ENCODE measurements at regions not wholly inside any gene's neighbourhood (a gene's known extent, or its start where the extent isn't known, plus 50 kb on each side); places are given as distances from the start of the nearest gene placed in this dataset.

- DNase-seq (ENCODE audit: low spot score) = no peak
Measured at GRCh38 chr5:61790678-61791077, 458.6 kb downstream of the ZSWIM6 start.

GRCh38 chr5:61796773-61797172 lies 464.7 kb downstream of the ZSWIM6 start:
- no peak for DNase-seq (ENCODE audit: low spot score)

- no peak for DNase-seq (ENCODE audit: low spot score)
Measured at GRCh38 chr5:61800450-61800849, 468.4 kb downstream of the ZSWIM6 start.

GRCh38 chr5:61801174-61801573 lies 469.1 kb downstream of the ZSWIM6 start:
- DNase-seq (ENCODE audit: low spot score) = no peak

- DNase-seq (ENCODE audit: low spot score) = no peak
Measured at GRCh38 chr5:61802456-61802855, 470.4 kb downstream of the ZSWIM6 start.

- no peak for DNase-seq (ENCODE audit: low spot score)
Measured at GRCh38 chr5:61805101-61805500, 473.0 kb downstream of the ZSWIM6 start.

- DNase-seq (ENCODE audit: low spot score) = no peak
Measured at GRCh38 chr5:61806491-61807020, 474.5 kb downstream of the ZSWIM6 start.

- no peak for DNase-seq (ENCODE audit: low spot score)
Measured at GRCh38 chr5:61808091-61808490, 476.0 kb downstream of the ZSWIM6 start.

- DNase-seq (ENCODE audit: low spot score) = no peak
Measured at GRCh38 chr5:61808909-61809308, 476.9 kb downstream of the ZSWIM6 start.

GRCh38 chr5:61809651-61810050 lies 477.6 kb downstream of the ZSWIM6 start:
- no peak for DNase-seq (ENCODE audit: low spot score)

GRCh38 chr5:61811052-61811451 lies 479.0 kb downstream of the ZSWIM6 start:
- DNase-seq (ENCODE audit: low spot score) = no peak

- DNase-seq (ENCODE audit: low spot score) = no peak
Measured at GRCh38 chr5:61813361-61813760, 481.3 kb downstream of the ZSWIM6 start.

- DNase-seq (ENCODE audit: low spot score) = no peak
Measured at GRCh38 chr5:61815339-61815738, 483.3 kb downstream of the ZSWIM6 start.

- DNase-seq (ENCODE audit: low spot score) = no peak
Measured at GRCh38 chr5:61816146-61816545, 484.1 kb downstream of the ZSWIM6 start.

GRCh38 chr5:61816585-61817450 lies 484.8 kb downstream of the ZSWIM6 start:
- no peak for DNase-seq (ENCODE audit: low spot score)

- no peak for DNase-seq (ENCODE audit: low spot score)
Measured at GRCh38 chr5:61817472-61818326, 485.6 kb downstream of the ZSWIM6 start.

- no peak for DNase-seq (ENCODE audit: low spot score)
Measured at GRCh38 chr5:61820836-61821235, 485.2 kb upstream of the KIF2A start.

- no peak for DNase-seq (ENCODE audit: low spot score)
Measured at GRCh38 chr5:61821561-61821960, 484.4 kb upstream of the KIF2A start.

GRCh38 chr5:61822584-61822983 lies 483.4 kb upstream of the KIF2A start:
- DNase-seq (ENCODE audit: low spot score) = no peak

GRCh38 chr5:61823065-61823464 lies 482.9 kb upstream of the KIF2A start:
- DNase-seq (ENCODE audit: low spot score) = no peak

- DNase-seq (ENCODE audit: low spot score) = no peak
Measured at GRCh38 chr5:61823781-61824180, 482.2 kb upstream of the KIF2A start.

GRCh38 chr5:61824396-61824795 lies 481.6 kb upstream of the KIF2A start:
- DNase-seq (ENCODE audit: low spot score) = no peak

- DNase-seq (ENCODE audit: low spot score) = no peak
Measured at GRCh38 chr5:61827445-61827975, 478.5 kb upstream of the KIF2A start.

Measured in CD4-positive, alpha-beta T cell treated with Interleukin-6 at 100 ng/mL for 8 hours (primary cell).